ENCODE measurements at regions not wholly inside any gene's neighbourhood (a gene's known extent, or its start where the extent isn't known, plus 50 kb on each side); places are given as distances from the start of the nearest gene placed in this dataset.
"Not testable (repeated sequence)": the region's sequence is repeated elsewhere in the genome, so short reads cannot be mapped to it uniquely, and the experiment has no call there.

GRCh38 chr3:197394464-197395321 lies 96.3 kb upstream of the DLG1 start:
- ATAC-seq (ENCODE audit: low read depth) (peak; percentile 98), DNase-seq (ENCODE audit: low spot score) (peak; percentile 99)
- Histone ChIP-seq H3K27me3 (ENCODE audit: insufficient read depth, poor library complexity, severe bottlenecking) (no peaks in the 10 kb centered on the region), H3K27ac (ENCODE audit: poor library complexity, severe bottlenecking) (peak overlapping the region; percentile 84), H3K4me3 (ENCODE audit: severe bottlenecking) (no peak overlapping the region), H3K36me3 (ENCODE audit: low read depth) (no peaks in the 10 kb centered on the region), H3K9me3 (ENCODE audit: severe bottlenecking) (no peaks in the 10 kb centered on the region), H3K4me1 (ENCODE audit: insufficient read depth, poor library complexity, severe bottlenecking) (peaks cover 19% of the 10 kb centered on the region)
- TF ChIP-seq CTCF (IDR thresholded peaks at IDR 0.05; ENCODE audit: poor library complexity, severe bottlenecking): no peak

GRCh38 chr3:197394126-197394463 lies 95.7 kb upstream of the DLG1 start:
- DNase-seq (ENCODE audit: low spot score); ATAC-seq (ENCODE audit: low read depth); H3K9me3 ChIP-seq (ENCODE audit: severe bottlenecking); H3K4me3 ChIP-seq (ENCODE audit: severe bottlenecking); H3K27me3 ChIP-seq (ENCODE audit: insufficient read depth, poor library complexity, severe bottlenecking); H3K36me3 ChIP-seq (ENCODE audit: low read depth): not testable (repeated sequence)
- Histone ChIP-seq H3K27ac (ENCODE audit: poor library complexity, severe bottlenecking) (peak overlapping the region; percentile 84), H3K4me1 (ENCODE audit: insufficient read depth, poor library complexity, severe bottlenecking) (peaks cover 19% of the 10 kb centered on the region)

- DNase-seq (ENCODE audit: low spot score) (no peak), ATAC-seq (ENCODE audit: low read depth) (no peak)
- H3K9me3 ChIP-seq (ENCODE audit: severe bottlenecking): no peaks in the 10 kb centered on the region
- no peaks in the 10 kb centered on the region for H3K36me3 ChIP-seq (ENCODE audit: low read depth)
- H3K27me3 ChIP-seq (ENCODE audit: insufficient read depth, poor library complexity, severe bottlenecking): no peaks in the 10 kb centered on the region
- H3K27ac ChIP-seq (ENCODE audit: poor library complexity, severe bottlenecking): peak overlapping the region; percentile 84
- H3K4me1 ChIP-seq (ENCODE audit: insufficient read depth, poor library complexity, severe bottlenecking): peaks cover 19% of the 10 kb centered on the region
- H3K4me3 ChIP-seq (ENCODE audit: severe bottlenecking): no peak overlapping the region
- no peak for TF ChIP-seq CTCF (IDR thresholded peaks at IDR 0.05; ENCODE audit: poor library complexity, severe bottlenecking)
Measured at GRCh38 chr3:197393711-197394110, 95.3 kb upstream of the DLG1 start.

GRCh38 chr3:197392961-197393360 lies 94.5 kb upstream of the DLG1 start:
- DNase-seq (ENCODE audit: low spot score) (no peak), ATAC-seq (ENCODE audit: low read depth) (no peak; the same call in 2 of the 3 replicates)
- Histone ChIP-seq H3K4me1 (ENCODE audit: insufficient read depth, poor library complexity, severe bottlenecking) (peaks cover 19% of the 10 kb centered on the region), H3K4me3 (ENCODE audit: severe bottlenecking) (no peak overlapping the region), H3K27ac (ENCODE audit: poor library complexity, severe bottlenecking) (peak overlapping the region; percentile 84), H3K27me3 (ENCODE audit: insufficient read depth, poor library complexity, severe bottlenecking) (no peaks in the 10 kb centered on the region), H3K9me3 (ENCODE audit: severe bottlenecking) (no peaks in the 10 kb centered on the region), H3K36me3 (ENCODE audit: low read depth) (no peaks in the 10 kb centered on the region)
- no peak for TF ChIP-seq CTCF (IDR thresholded peaks at IDR 0.05; ENCODE audit: poor library complexity, severe bottlenecking)

GRCh38 chr3:197381371-197381770 lies 83.0 kb upstream of the DLG1 start:
- ATAC-seq (ENCODE audit: low read depth) (no peak), DNase-seq (ENCODE audit: low spot score) (no peak)
- Histone ChIP-seq H3K27me3 (ENCODE audit: insufficient read depth, poor library complexity, severe bottlenecking) (no peaks in the 10 kb centered on the region), H3K9me3 (ENCODE audit: severe bottlenecking) (no peaks in the 10 kb centered on the region), H3K27ac (ENCODE audit: poor library complexity, severe bottlenecking) (no peak overlapping the region), H3K36me3 (ENCODE audit: low read depth) (no peaks in the 10 kb centered on the region), H3K4me3 (ENCODE audit: severe bottlenecking) (no peak overlapping the region), H3K4me1 (ENCODE audit: insufficient read depth, poor library complexity, severe bottlenecking) (peaks cover 6% of the 10 kb centered on the region)
- TF ChIP-seq CTCF (IDR thresholded peaks at IDR 0.05; ENCODE audit: poor library complexity, severe bottlenecking): no peak
